HK-2 (cell line): ENCODE measurements at regions not wholly inside any gene's neighbourhood (a gene's known extent, or its start where the extent isn't known, plus 50 kb on each side); places are given as distances from the start of the nearest gene placed in this dataset.

ENCODE experiments used
- DNase-seq: peaks from one replicate; pipeline ENCODE4 v3.0.0-alpha.2; 2018; ENCODE audit not compliant: unreplicated experiment

- DNase-seq, result no peak
Observed at GRCh38 chr6:2503816-2504494, 246.8 kb downstream of the MYLK4 start.

- no peak for DNase-seq
Observed at GRCh38 chr6:2502998-2503674, 247.6 kb downstream of the MYLK4 start.

DNA sequence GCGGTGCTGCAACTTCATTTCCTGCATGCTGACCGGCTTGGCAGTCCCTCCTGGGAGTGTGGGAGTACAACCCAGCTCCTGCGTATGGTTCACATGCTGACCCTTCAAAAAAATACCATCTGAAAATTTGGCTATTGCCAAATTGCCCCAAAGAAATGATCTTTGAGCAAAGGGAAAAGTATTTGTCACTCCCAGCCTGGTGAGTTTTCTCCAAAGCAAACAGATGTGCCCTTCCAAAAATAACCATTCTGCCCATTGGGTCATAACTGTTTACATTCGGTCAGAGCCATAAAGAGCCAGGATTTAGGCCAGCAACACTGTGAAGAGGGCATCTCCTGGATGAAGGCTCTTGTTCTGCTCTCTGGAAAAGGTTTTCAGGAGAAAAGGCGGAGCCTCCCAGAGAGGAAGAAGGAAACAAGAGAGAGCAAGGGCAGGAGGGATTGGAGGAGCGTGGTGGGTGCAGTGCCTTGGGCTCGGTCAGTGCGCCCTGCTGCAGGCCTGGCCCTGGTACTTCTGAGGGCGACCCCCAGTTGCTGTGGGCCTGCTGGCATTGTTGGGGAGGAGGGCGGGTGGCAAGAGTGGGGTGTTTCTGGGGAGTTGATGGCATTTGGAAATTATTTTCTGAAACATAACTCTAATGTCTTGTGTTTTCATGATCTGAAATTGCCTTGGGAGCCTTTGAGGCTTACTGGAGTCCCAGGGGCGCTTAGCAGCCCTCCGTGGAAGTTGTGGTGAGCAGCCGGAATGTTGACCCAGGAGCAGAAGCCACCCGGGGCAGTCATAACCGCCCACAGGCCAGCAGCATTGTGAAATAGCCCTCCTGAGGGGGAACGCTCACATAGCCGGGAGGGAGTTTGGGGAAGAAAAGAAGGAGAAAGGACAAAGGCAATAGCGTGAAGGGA is 248.4 kb downstream of the MYLK4 start:
- DNase-seq, result no peak

GRCh38 chr6:2497922-2498623 is 252.6 kb downstream of the MYLK4 start:
- DNase-seq, result no peak

DNA sequence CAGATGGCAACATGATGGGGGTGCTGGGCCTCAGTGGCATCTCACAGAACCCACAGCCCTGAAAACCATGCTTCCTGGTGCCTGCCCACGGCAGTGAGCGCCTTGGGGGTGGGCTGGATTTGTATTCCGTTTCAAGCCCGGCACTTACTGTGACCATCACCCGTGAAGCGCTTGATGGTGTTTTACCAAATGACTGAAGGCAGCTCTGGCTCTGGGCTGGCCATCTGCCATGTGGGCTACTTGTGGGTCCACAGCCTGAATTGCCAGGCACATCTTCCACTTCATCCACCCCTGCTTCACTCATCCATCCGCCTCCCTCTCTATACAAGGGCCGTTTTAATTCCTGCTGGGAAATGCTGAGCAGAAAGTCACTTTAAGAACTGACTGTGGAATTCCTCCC is 250.9 kb upstream of the GMDS start:
- DNase-seq, result no peak

DNA sequence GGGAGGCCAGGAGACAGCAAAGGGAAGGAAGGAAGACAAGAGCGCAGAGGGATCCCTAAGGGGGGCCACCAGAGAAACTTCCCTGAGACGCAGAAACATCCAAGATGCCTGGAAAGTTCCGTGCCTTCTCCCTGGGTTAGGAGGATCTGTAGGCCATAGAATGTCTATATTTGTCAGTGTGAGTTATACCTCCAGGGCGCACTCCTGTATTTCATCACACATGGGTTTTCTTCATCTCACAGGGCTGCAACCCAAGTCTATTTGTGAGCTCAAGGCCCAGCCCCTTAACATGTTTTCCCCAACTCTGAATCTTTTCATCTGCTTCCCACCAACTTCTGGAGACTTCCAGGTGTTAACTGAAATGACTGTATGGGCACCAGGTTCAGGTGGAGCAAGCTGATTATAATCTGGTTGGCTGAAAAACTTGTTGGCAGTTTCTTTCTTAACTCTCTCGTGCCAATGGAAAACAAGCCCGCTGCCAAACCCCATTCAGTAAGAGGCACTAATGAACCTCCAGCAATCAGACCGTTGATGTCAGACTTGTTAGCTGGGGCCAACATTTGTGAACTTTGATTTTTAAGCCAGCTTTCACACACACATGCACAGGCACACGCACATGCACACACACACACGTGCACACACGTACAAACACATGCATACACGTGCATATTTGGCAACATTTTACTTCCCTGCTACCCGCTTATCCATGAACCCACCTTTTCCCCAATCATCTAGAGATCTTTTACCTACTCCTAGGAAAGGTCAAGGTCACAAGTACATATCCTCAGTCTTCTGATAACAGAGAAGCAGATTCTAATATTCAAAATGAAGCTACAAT is 247.5 kb upstream of the GMDS start:
- no peak for DNase-seq

DNA sequence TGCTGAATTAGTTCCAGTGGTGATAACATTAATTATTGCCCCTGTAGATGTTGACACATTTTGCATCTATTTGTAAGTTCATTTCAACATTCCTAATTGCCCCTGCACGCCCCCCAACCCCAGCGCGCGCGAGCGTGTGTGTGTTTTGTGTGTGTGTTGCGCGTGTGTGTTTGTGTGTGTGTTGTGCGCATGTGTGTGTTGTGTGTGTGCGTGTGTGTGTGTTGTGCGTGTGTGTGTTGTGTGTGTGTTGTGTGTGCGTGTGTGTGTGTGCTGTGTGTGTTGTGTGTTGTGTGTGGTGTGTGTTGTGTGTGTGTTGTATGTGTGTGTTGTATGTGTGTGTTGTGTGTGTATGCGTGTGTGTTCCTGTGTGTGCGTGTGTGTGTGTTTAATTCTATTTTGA is 245.7 kb upstream of the GMDS start:
- DNase-seq, result no peak

DNA sequence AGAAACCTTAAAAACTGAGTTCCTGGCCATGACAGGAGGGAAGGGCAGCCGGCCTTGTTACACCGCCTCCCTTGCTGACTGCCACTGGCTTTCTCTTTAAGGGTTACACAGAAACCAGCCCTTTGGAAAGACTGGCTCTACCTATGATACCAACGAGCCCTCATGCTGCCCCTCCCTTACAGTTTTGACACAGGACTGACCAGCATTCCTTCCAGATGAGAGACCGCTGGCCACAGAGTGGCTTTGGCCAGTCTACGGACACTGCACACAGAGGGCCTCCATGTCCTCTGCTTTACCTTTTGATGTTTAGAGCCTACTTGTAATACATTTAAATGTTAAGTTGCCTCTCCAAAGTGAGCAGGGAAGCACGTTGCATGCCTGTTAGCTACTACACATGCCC is 243.2 kb upstream of the GMDS start:
- no peak for DNase-seq

GRCh38 chr6:2485116-2485515 is 239.7 kb upstream of the GMDS start:
- DNase-seq, result no peak

DNA sequence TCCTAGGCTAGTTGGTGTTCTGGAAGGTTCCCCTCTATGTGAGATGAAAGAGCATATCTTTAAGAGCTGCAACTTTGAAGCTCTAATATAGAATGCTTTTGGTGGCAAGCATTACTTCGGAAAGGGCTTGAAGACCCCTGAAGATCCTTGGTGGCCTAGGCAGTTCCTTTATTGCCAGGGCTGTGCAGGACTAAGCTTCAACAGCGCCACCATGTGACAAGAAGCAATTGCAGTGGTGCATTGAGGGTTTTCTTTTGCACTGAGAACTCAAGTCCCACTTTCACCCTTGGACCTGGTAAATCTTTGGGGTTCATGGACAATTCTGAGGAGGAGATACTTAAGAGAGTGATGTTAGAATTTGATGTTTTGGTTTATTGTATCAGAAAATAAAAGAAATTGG is 237.4 kb upstream of the GMDS start:
- no peak for DNase-seq

DNA sequence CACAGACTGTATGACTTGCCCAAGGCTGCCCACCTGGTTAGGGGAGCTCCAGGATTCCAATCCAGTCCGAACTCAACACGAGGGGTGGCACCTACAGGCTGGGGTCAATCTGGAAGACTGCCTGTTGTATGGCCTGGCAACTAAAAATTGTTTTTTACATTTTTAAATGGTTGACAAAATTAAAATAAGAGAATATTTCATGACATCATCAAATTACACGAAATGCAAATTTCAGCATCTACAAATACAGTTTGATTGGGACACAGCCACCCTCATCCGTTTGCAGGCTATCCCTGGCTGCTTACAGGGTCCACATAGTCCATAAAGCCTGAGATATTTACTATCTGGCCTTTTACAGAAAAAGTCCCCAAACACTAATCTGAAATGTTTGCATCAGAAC is 235.9 kb upstream of the GMDS start:
- DNase-seq, result no peak

DNA sequence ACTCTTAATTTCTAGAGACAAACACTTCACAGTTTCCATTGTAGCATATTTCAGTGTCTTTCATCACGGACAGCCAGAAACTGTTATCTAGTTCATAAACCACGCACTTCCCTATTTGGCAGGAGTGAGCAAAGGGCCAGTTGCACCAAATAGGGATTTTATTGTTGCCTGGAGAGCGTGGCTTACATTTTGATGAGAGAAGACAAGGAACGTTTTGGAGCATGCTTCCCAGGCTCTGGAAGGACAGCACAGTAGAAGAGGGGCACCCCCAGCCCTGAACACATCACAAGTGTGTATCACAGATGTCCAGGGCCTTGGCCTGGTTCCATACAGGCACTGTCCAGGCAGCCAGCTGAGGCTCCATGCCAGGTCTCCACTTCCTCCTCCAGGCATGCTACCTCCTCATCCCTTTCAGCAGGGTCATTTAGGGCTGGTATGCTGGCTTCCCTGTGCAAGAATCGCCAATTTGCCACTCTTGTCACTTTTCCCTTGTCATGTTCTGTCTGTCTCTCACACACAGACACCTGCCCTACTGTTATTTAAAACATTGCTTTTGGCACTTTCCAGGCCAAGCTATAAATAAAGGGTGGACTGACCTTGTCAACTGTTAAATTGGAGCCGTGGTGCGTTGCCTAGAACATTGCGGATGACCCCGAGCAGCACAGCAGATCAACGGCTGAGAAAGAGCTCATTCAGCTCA is 235.0 kb upstream of the GMDS start:
- DNase-seq, result no peak

- DNase-seq, result no peak
Observed at GRCh38 chr6:2478200-2478599, 232.8 kb upstream of the GMDS start.

DNA sequence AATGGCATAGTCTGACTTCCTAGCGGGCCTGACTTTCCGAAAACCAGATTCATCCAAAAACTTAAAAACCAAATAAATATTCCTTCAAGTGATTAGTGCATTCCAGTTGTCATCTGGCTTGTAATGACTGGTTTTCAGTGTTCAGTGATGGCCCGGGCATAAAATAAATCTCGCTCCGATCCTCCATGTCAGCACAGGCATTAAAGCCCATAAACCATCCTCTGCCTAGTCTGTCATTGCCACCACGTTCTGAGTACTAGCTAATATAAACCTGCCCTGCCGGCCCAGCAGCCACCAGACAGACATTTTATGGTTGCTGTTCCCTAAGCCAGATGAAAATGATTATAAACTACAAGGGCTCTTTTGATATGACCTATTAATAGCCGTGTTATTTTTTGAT is 232.3 kb upstream of the GMDS start:
- no peak for DNase-seq

GRCh38 chr6:2477250-2477649 is 231.8 kb upstream of the GMDS start:
- DNase-seq, result no peak

- peak; percentile 7 for DNase-seq
Observed at GRCh38 chr6:2476376-2476775, 231.0 kb upstream of the GMDS start.

- DNase-seq, result no peak
Observed at GRCh38 chr6:2471472-2471871, 226.1 kb upstream of the GMDS start.

DNA sequence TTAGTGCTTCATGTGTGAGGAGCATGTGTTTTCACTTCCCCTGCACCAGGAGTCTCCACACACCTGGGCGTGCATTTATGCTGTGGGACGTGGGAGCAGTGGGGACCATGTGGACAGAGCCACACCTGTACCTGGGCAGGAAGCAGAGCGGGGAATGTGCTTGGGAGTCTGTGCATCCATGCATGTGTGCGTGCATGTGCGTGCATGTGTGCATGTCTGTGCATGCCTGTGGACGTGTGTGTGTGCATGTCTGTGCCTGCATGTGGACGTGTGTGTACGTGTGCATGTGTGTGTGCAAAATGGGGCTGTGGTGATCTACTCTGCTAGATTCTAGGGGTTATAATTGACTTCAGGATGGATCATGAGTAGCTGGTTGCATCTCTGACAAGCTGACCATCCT is 224.0 kb upstream of the GMDS start:
- DNase-seq, result no peak

DNA sequence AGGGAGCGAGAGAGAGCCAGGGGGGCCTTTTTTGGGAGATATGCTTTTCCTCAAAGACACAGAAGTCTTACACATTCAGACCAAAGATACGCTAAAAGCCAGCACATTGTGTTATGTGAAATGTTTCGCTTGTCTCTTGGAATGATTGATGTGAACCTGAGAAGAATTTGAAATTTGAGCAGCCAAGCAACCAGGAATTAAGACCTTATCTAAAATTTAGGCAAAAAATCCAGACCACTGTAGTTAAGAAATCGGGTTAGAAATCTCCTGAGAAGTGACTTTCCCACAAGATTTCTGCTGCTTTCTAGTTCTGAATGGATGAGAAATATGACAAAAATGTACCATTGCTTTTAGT is 223.2 kb upstream of the GMDS start:
- no peak for DNase-seq

- no peak for DNase-seq
Observed at GRCh38 chr6:2467929-2468600, 222.7 kb upstream of the GMDS start.
